ENCODE measurements at regions not wholly inside any gene's neighbourhood (a gene's known extent, or its start where the extent isn't known, plus 50 kb on each side); places are given as distances from the start of the nearest gene placed in this dataset.

- no peak for TF ChIP-seq CTCF (conservative IDR thresholded peaks at IDR 0.05; ENCODE audit: low read depth, low read length)
- TF ChIP-seq RAD21 (IDR thresholded peaks at IDR 0.05; ENCODE audit: low read length): no peak
- TF ChIP-seq MAZ (IDR thresholded peaks at IDR 0.05; ENCODE audit: borderline replicate concordance, low read depth, low read length): no peak
- TF ChIP-seq RFX5 (IDR thresholded peaks at IDR 0.05; ENCODE audit: low read depth, low read length): no peak
- TF ChIP-seq POLR2A (IDR thresholded peaks at IDR 0.05; ENCODE audit: low read depth, low read length): no peak
- TF ChIP-seq MXI1 (IDR thresholded peaks at IDR 0.05; ENCODE audit: borderline replicate concordance, low read depth, low read length): no peak
- TF ChIP-seq NFE2L2 (IDR thresholded peaks at IDR 0.05; ENCODE audit: low read depth, low read length): no peak
- TF ChIP-seq FOS (IDR thresholded peaks at IDR 0.05; ENCODE audit: low read depth, low read length): no peak
- no peak for TF ChIP-seq RCOR1 (IDR thresholded peaks at IDR 0.05; ENCODE audit: insufficient replicate concordance, low read length)
- no peak for TF ChIP-seq MAFK (IDR thresholded peaks at IDR 0.05; ENCODE audit: low read depth, low read length)
- TF ChIP-seq, protein P1, sequence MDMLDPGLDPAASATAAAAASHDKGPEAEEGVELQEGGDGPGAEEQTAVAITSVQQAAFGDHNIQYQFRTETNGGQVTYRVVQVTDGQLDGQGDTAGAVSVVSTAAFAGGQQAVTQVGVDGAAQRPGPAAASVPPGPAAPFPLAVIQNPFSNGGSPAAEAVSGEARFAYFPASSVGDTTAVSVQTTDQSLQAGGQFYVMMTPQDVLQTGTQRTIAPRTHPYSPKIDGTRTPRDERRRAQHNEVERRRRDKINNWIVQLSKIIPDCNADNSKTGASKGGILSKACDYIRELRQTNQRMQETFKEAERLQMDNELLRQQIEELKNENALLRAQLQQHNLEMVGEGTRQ (IDR thresholded peaks at IDR 0.05; ENCODE audit: low read depth, low read length): no peak
- TF ChIP-seq SMC3 (IDR thresholded peaks at IDR 0.05; ENCODE audit: low read depth, low read length): no peak
Measured at GRCh38 chr2:111706481-111707001, 177.5 kb downstream of the ANAPC1 start.
